ENCODE measurements at regions not wholly inside any gene's neighbourhood (a gene's known extent, or its start where the extent isn't known, plus 50 kb on each side); places are given as distances from the start of the nearest gene placed in this dataset.
"Not testable (repeated sequence)": the region's sequence is repeated elsewhere in the genome, so short reads cannot be mapped to it uniquely, and the experiment has no call there.

- DNase-seq (ENCODE audit: low read depth), result peak; percentile 2
- in situ Hi-C loops (cut with HindIII; ENCODE audit: low pct_unique_long_range_greater_than_20kb, low sequenced_read_pairs), result not testable (repeated sequence)
Observed at GRCh38 chr6:60813897-60814596, 1472.0 kb downstream of the KHDRBS2 start.

DNA sequence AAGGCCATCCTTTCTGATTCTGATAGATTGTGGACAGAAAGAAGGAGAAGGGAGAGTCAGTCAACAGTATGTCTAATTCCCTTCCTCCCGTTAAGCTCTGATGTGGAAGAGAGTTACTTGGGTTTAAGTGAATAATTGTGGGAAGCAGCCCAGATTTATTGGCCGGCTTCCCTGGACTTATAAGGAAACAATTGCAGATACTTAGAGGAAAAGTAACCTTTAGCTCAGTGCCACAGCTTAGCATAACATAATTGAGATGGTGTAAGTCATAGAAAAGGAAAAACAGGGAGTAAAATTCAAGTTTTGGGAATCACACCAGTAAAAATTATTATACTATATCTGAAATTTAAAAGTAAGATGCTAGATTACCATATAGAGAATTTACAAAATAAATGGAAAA lies 1475.8 kb downstream of the KHDRBS2 start:
- in situ Hi-C loops (cut with HindIII; ENCODE audit: low pct_unique_long_range_greater_than_20kb, low sequenced_read_pairs), result not testable (repeated sequence)

GRCh38 chr6:60799146-60799545 lies 1486.9 kb downstream of the KHDRBS2 start:
- in situ Hi-C loops (cut with HindIII; ENCODE audit: low pct_unique_long_range_greater_than_20kb, low sequenced_read_pairs), result not testable (repeated sequence)

More for the DNA sequence above, 1475.8 kb downstream of the KHDRBS2 start:
- not testable (repeated sequence) for DNase-seq (ENCODE audit: low read depth)

DNA sequence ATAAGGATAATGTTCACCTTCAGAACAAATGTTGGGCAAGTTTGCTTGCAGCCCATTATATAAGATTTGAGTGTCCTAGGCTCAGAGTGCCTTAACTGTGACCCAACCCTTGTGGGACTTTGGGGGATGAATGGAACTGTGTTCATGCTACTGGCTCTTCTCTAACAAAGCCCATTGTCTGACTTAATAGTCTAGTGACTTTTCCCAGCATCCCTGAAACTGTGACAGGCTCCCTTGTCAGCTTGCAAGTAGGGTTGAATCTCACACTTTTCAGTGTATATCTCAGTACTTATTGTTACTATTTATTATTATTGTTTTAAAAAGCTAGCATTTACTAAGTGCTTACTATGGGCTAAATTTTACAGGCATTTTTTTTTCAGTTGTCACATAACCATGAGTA lies 1488.2 kb downstream of the KHDRBS2 start:
- in situ Hi-C loops (cut with HindIII; ENCODE audit: low pct_unique_long_range_greater_than_20kb, low sequenced_read_pairs); DNase-seq (ENCODE audit: low read depth): not testable (repeated sequence)

More at GRCh38 chr6:60799146-60799545, 1486.9 kb downstream of the KHDRBS2 start:
- not testable (repeated sequence) for DNase-seq (ENCODE audit: low read depth)

- in situ Hi-C loops (cut with HindIII; ENCODE audit: low pct_unique_long_range_greater_than_20kb, low sequenced_read_pairs), result not testable (repeated sequence)
Observed at GRCh38 chr6:60789601-60790000, 1496.4 kb downstream of the KHDRBS2 start.

DNA sequence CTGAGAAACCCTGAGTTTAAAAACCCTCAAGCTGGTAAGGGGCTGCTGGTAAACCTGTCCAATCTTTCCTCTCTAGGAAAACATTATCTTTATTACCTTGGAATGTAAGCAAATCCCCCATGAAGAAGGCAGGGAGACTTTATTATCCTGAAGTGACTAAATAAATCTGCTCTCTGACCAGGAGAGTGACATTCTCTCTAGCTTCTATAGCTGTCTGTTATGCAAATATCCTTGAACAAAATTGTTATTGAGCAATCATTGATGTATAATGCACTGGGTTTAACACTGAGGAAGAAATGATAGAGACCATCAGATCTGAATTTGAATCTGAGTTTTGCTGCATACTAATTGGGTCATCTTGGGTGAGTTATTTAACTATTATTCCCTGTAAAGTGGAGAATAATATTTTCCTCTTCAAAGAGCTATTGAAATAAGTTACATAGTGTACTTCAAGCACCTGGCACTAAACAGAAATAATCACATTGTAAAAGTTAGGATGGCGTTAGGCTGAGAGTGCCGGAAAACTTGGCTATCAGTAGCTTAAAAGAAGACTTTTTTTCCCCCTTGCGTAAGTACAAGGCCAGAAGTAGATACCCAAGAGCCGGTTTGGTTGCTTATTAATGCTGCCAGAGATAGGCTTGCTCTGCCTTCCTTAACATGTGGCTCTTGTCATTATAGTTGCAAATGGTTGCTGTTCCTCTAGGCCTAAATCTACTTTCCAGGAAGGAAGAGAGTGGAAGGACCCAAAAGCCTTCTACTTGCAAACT lies 1503.1 kb downstream of the KHDRBS2 start:
- DNase-seq (ENCODE audit: low read depth); in situ Hi-C loops (cut with HindIII; ENCODE audit: low pct_unique_long_range_greater_than_20kb, low sequenced_read_pairs): not testable (repeated sequence)

More at GRCh38 chr6:60789601-60790000, 1496.4 kb downstream of the KHDRBS2 start:
- DNase-seq (ENCODE audit: low read depth), result not testable (repeated sequence)

DNA sequence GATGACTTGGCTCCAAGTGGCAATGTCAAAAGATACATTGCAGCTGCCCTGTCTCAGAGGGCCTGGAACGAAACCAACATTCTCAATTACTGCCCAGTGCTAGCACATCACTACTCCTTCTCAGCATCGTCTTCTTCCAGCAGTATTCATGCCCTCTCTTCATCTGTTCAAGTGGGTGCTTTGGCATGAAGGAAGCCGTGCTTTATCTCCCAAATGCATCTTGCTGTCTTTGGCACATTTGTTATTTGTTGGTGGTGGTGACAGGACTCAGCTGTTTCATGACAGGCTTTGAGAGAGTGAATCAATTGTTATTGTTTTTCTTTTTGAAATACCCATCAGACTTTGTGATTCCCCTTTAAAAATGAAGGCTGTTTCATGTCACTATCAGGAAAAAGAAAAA lies 1506.4 kb downstream of the KHDRBS2 start:
- DNase-seq (ENCODE audit: low read depth); in situ Hi-C loops (cut with HindIII; ENCODE audit: low pct_unique_long_range_greater_than_20kb, low sequenced_read_pairs): not testable (repeated sequence)

DNA sequence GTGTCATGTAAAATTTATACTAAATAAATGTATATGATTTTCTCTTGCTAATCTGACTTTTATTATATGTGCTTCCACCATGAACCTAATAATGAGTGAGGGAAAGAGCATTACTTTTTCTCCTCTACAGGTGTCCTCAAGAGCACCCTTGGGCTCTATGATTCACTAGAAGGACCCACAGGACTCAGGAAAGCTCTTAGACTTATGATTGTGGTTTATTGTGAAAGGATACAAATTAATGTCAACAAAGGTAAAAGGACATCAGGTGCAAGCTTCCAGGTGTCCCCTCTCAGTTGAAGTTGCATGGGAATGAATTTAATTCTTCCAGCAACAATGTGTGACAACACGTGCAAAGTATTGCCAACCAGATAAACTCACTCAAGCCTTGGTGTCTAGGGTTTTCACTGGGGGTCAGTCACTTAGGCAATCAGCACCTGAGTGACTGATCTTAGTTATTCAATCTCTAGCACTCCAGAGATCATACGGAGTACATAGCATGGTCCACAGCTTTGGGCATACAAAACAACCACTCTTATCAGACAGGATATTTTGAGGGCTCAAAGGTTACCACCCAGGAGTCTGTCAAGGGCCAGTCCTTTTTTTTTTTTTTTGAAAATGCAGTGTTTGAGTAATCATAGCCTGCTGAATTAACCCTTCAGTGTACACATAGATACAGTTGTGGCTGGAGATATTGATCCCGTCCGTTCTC lies 1518.1 kb downstream of the KHDRBS2 start:
- DNase-seq (ENCODE audit: low read depth); in situ Hi-C loops (cut with HindIII; ENCODE audit: low pct_unique_long_range_greater_than_20kb, low sequenced_read_pairs): not testable (repeated sequence)

DNA sequence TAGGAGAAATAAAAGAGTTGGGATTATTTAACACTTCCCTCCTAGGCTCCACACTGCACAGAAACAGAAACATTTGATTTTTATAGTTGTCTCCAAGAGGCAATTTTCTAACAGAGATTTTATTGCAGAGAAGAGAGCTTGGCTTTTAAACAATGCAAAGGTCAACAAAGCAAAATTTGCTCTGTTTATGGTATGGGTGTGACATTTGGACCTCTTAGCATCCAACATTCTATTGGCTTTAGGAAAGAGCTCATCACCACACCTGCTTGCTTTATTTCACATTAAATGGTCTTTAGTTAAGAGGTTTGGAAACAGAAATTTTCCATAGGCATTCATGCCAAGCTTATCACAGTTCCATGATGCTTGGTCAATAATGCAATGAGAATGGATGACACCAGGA lies 1520.7 kb downstream of the KHDRBS2 start:
- in situ Hi-C loops (cut with HindIII; ENCODE audit: low pct_unique_long_range_greater_than_20kb, low sequenced_read_pairs); DNase-seq (ENCODE audit: low read depth): not testable (repeated sequence)

DNA sequence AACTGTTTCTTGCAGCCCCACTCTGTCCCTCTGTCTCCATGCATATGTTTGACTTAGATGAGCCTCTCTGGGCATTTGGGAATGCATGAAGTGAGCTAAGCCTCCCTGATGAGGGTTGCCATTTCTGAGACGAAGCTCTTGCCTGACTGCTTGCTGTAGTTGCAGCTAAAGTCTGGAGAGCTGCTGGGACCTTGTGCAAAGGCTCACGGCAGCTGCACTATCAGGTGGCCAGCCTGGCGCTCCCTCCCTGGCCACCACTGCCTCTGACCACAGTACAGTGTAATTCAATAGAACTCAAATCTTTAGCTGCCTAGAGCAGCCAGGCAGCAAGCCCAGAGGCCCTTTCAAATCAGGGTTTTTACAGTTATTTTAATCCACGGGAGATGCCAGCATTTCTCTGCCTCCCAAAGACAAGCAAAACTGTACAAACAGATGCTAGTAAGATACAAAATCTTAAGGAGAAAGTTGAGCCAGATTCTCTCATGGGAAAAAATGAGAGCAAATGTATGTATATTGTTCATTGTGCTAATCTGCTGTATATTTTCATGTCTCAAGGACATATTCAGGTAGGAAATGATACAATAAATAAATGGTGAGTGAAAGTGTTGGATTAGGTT lies 1522.5 kb downstream of the KHDRBS2 start:
- in situ Hi-C loops (cut with HindIII; ENCODE audit: low pct_unique_long_range_greater_than_20kb, low sequenced_read_pairs), result not testable (repeated sequence)

GRCh38 chr6:60760928-60761327 lies 1525.1 kb downstream of the KHDRBS2 start:
- DNase-seq (ENCODE audit: low read depth); in situ Hi-C loops (cut with HindIII; ENCODE audit: low pct_unique_long_range_greater_than_20kb, low sequenced_read_pairs): not testable (repeated sequence)

More for the DNA sequence above, 1522.5 kb downstream of the KHDRBS2 start:
- DNase-seq (ENCODE audit: low read depth), result not testable (repeated sequence)

GRCh38 chr6:60759149-60759825 lies 1526.7 kb downstream of the KHDRBS2 start:
- in situ Hi-C loops (cut with HindIII; ENCODE audit: low pct_unique_long_range_greater_than_20kb, low sequenced_read_pairs); DNase-seq (ENCODE audit: low read depth): not testable (repeated sequence)

- DNase-seq (ENCODE audit: low read depth), result not testable (repeated sequence)
Observed at GRCh38 chr6:60758725-60759124, 1527.3 kb downstream of the KHDRBS2 start.

GRCh38 chr6:60754879-60755278 lies 1531.1 kb downstream of the KHDRBS2 start:
- DNase-seq (ENCODE audit: low read depth), result no peak
- in situ Hi-C loops (cut with HindIII; ENCODE audit: low pct_unique_long_range_greater_than_20kb, low sequenced_read_pairs), result no loop called here

More at GRCh38 chr6:60758725-60759124, 1527.3 kb downstream of the KHDRBS2 start:
- in situ Hi-C loops (cut with HindIII; ENCODE audit: low pct_unique_long_range_greater_than_20kb, low sequenced_read_pairs), result not testable (repeated sequence)

- in situ Hi-C loops (cut with HindIII; ENCODE audit: low pct_unique_long_range_greater_than_20kb, low sequenced_read_pairs), result not testable (repeated sequence)
Observed at GRCh38 chr6:60750353-60751081, 1535.5 kb downstream of the KHDRBS2 start.

GRCh38 chr6:60747765-60748556 lies 1538.1 kb downstream of the KHDRBS2 start:
- in situ Hi-C loops (cut with HindIII; ENCODE audit: low pct_unique_long_range_greater_than_20kb, low sequenced_read_pairs); DNase-seq (ENCODE audit: low read depth): not testable (repeated sequence)

More at GRCh38 chr6:60750353-60751081, 1535.5 kb downstream of the KHDRBS2 start:
- DNase-seq (ENCODE audit: low read depth), result not testable (repeated sequence)

Data from Caki2 (cell line).